ENCODE measurements at regions not wholly inside any gene's neighbourhood (a gene's known extent, or its start where the extent isn't known, plus 50 kb on each side); places are given as distances from the start of the nearest gene placed in this dataset.
A peak's percentile ranks its signal among the peaks of the same experiment; 100 is the strongest.

- H3K9ac ChIP-seq (ENCODE audit: low read length): no peak overlapping the region
- H3K9me3 ChIP-seq (ENCODE audit: control insufficient read depth, low read depth, low read length): peaks cover 7% of the 10 kb centered on the region
- H3K27me3 ChIP-seq (ENCODE audit: control insufficient read depth, insufficient read depth, low read length): no peaks in the 10 kb centered on the region
- no peaks in the 10 kb centered on the region for H3K4me1 ChIP-seq (ENCODE audit: control insufficient read depth, low read depth, low read length)
- H3K36me3 ChIP-seq (ENCODE audit: control insufficient read depth, low read depth, low read length): no peaks in the 10 kb centered on the region
- H3K4me3 ChIP-seq (ENCODE audit: low read length): no peak overlapping the region
- no peak overlapping the region for H3K27ac ChIP-seq (ENCODE audit: low read length)
Measured at GRCh38 chr11:81700076-81700475, 1033.6 kb downstream of the FAM181B start.

- Histone ChIP-seq H3K9me3 (ENCODE audit: control insufficient read depth, low read depth, low read length) (no peaks in the 10 kb centered on the region), H3K4me3 (ENCODE audit: low read length) (no peak overlapping the region), H3K36me3 (ENCODE audit: control insufficient read depth, low read depth, low read length) (no peaks in the 10 kb centered on the region), H3K4me1 (ENCODE audit: control insufficient read depth, low read depth, low read length) (no peaks in the 10 kb centered on the region), H3K9ac (ENCODE audit: low read length) (no peak overlapping the region), H3K27ac (ENCODE audit: low read length) (no peak overlapping the region), H3K27me3 (ENCODE audit: control insufficient read depth, insufficient read depth, low read length) (no peaks in the 10 kb centered on the region)
Measured at GRCh38 chr11:81687057-81687456, 1046.6 kb downstream of the FAM181B start.

- no peaks in the 10 kb centered on the region for H3K27me3 ChIP-seq (ENCODE audit: control insufficient read depth, insufficient read depth, low read length)
- H3K36me3 ChIP-seq (ENCODE audit: control insufficient read depth, low read depth, low read length): no peaks in the 10 kb centered on the region
- H3K4me1 ChIP-seq (ENCODE audit: control insufficient read depth, low read depth, low read length): no peaks in the 10 kb centered on the region
- H3K27ac ChIP-seq (ENCODE audit: low read length): no peak overlapping the region
- no peaks in the 10 kb centered on the region for H3K9me3 ChIP-seq (ENCODE audit: control insufficient read depth, low read depth, low read length)
- no peak overlapping the region for H3K9ac ChIP-seq (ENCODE audit: low read length)
- no peak overlapping the region for H3K4me3 ChIP-seq (ENCODE audit: low read length)
Measured at GRCh38 chr11:81674211-81674610, 1059.5 kb downstream of the FAM181B start.

GRCh38 chr11:81673001-81673400, 1060.7 kb downstream of the FAM181B start:
- Histone ChIP-seq H3K27ac (ENCODE audit: low read length) (no peak overlapping the region), H3K4me1 (ENCODE audit: control insufficient read depth, low read depth, low read length) (no peaks in the 10 kb centered on the region), H3K9ac (ENCODE audit: low read length) (no peak overlapping the region), H3K9me3 (ENCODE audit: control insufficient read depth, low read depth, low read length) (no peaks in the 10 kb centered on the region), H3K27me3 (ENCODE audit: control insufficient read depth, insufficient read depth, low read length) (no peaks in the 10 kb centered on the region), H3K4me3 (ENCODE audit: low read length) (no peak overlapping the region), H3K36me3 (ENCODE audit: control insufficient read depth, low read depth, low read length) (no peaks in the 10 kb centered on the region)

GRCh38 chr11:81669935-81670543, 1063.6 kb downstream of the FAM181B start:
- no peaks in the 10 kb centered on the region for H3K4me1 ChIP-seq (ENCODE audit: control insufficient read depth, low read depth, low read length)
- H3K36me3 ChIP-seq (ENCODE audit: control insufficient read depth, low read depth, low read length): no peaks in the 10 kb centered on the region
- H3K9ac ChIP-seq (ENCODE audit: low read length): no peak overlapping the region
- H3K27ac ChIP-seq (ENCODE audit: low read length): no peak overlapping the region
- H3K27me3 ChIP-seq (ENCODE audit: control insufficient read depth, insufficient read depth, low read length): no peaks in the 10 kb centered on the region
- no peak overlapping the region for H3K4me3 ChIP-seq (ENCODE audit: low read length)
- H3K9me3 ChIP-seq (ENCODE audit: control insufficient read depth, low read depth, low read length): no peaks in the 10 kb centered on the region

- H3K4me1 ChIP-seq (ENCODE audit: control insufficient read depth, low read depth, low read length): no peaks in the 10 kb centered on the region
- no peaks in the 10 kb centered on the region for H3K27me3 ChIP-seq (ENCODE audit: control insufficient read depth, insufficient read depth, low read length)
- no peak overlapping the region for H3K27ac ChIP-seq (ENCODE audit: low read length)
- no peak overlapping the region for H3K9ac ChIP-seq (ENCODE audit: low read length)
- no peak overlapping the region for H3K4me3 ChIP-seq (ENCODE audit: low read length)
- H3K36me3 ChIP-seq (ENCODE audit: control insufficient read depth, low read depth, low read length): no peaks in the 10 kb centered on the region
- no peaks in the 10 kb centered on the region for H3K9me3 ChIP-seq (ENCODE audit: control insufficient read depth, low read depth, low read length)
Measured at GRCh38 chr11:81658722-81659121, 1074.9 kb downstream of the FAM181B start.

GRCh38 chr11:81655351-81655750, 1078.3 kb downstream of the FAM181B start:
- no peak overlapping the region for H3K27ac ChIP-seq (ENCODE audit: low read length)
- no peaks in the 10 kb centered on the region for H3K36me3 ChIP-seq (ENCODE audit: control insufficient read depth, low read depth, low read length)
- no peaks in the 10 kb centered on the region for H3K9me3 ChIP-seq (ENCODE audit: control insufficient read depth, low read depth, low read length)
- no peak overlapping the region for H3K4me3 ChIP-seq (ENCODE audit: low read length)
- no peaks in the 10 kb centered on the region for H3K4me1 ChIP-seq (ENCODE audit: control insufficient read depth, low read depth, low read length)
- H3K27me3 ChIP-seq (ENCODE audit: control insufficient read depth, insufficient read depth, low read length): no peaks in the 10 kb centered on the region
- H3K9ac ChIP-seq (ENCODE audit: low read length): no peak overlapping the region

- H3K4me3 ChIP-seq (ENCODE audit: low read length): peak overlapping the region; percentile 35
- peaks cover 16% of the 10 kb centered on the region for H3K4me1 ChIP-seq (ENCODE audit: control insufficient read depth, low read depth, low read length)
- H3K9me3 ChIP-seq (ENCODE audit: control insufficient read depth, low read depth, low read length): no peaks in the 10 kb centered on the region
- no peak overlapping the region for H3K27ac ChIP-seq (ENCODE audit: low read length)
- no peak overlapping the region for H3K9ac ChIP-seq (ENCODE audit: low read length)
- peaks cover 50% of the 10 kb centered on the region for H3K27me3 ChIP-seq (ENCODE audit: control insufficient read depth, insufficient read depth, low read length)
- H3K36me3 ChIP-seq (ENCODE audit: control insufficient read depth, low read depth, low read length): no peaks in the 10 kb centered on the region
Measured at GRCh38 chr11:81647374-81647773, 1086.3 kb downstream of the FAM181B start.

GRCh38 chr11:81644239-81644840, 1089.3 kb downstream of the FAM181B start:
- Histone ChIP-seq H3K9me3 (ENCODE audit: control insufficient read depth, low read depth, low read length) (peaks cover under 1% of the 10 kb centered on the region), H3K4me1 (ENCODE audit: control insufficient read depth, low read depth, low read length) (peaks cover 16% of the 10 kb centered on the region), H3K27me3 (ENCODE audit: control insufficient read depth, insufficient read depth, low read length) (peaks cover 43% of the 10 kb centered on the region), H3K27ac (ENCODE audit: low read length) (no peak overlapping the region), H3K9ac (ENCODE audit: low read length) (no peak overlapping the region), H3K36me3 (ENCODE audit: control insufficient read depth, low read depth, low read length) (no peaks in the 10 kb centered on the region), H3K4me3 (ENCODE audit: low read length) (no peak overlapping the region)

GRCh38 chr11:81634483-81634882, 1099.2 kb downstream of the FAM181B start:
- Histone ChIP-seq H3K9ac (ENCODE audit: low read length) (no peak overlapping the region), H3K27me3 (ENCODE audit: control insufficient read depth, insufficient read depth, low read length) (no peaks in the 10 kb centered on the region), H3K27ac (ENCODE audit: low read length) (no peak overlapping the region), H3K9me3 (ENCODE audit: control insufficient read depth, low read depth, low read length) (peaks cover 7% of the 10 kb centered on the region), H3K4me1 (ENCODE audit: control insufficient read depth, low read depth, low read length) (no peaks in the 10 kb centered on the region), H3K36me3 (ENCODE audit: control insufficient read depth, low read depth, low read length) (no peaks in the 10 kb centered on the region), H3K4me3 (ENCODE audit: low read length) (no peak overlapping the region)

GRCh38 chr11:81602508-81602907, 1131.2 kb downstream of the FAM181B start:
- no peak overlapping the region for H3K9ac ChIP-seq (ENCODE audit: low read length)
- H3K27me3 ChIP-seq (ENCODE audit: control insufficient read depth, insufficient read depth, low read length): no peaks in the 10 kb centered on the region
- no peak overlapping the region for H3K27ac ChIP-seq (ENCODE audit: low read length)
- no peaks in the 10 kb centered on the region for H3K36me3 ChIP-seq (ENCODE audit: control insufficient read depth, low read depth, low read length)
- no peak overlapping the region for H3K4me3 ChIP-seq (ENCODE audit: low read length)
- H3K9me3 ChIP-seq (ENCODE audit: control insufficient read depth, low read depth, low read length): no peaks in the 10 kb centered on the region
- H3K4me1 ChIP-seq (ENCODE audit: control insufficient read depth, low read depth, low read length): no peaks in the 10 kb centered on the region

- Histone ChIP-seq H3K36me3 (ENCODE audit: control insufficient read depth, low read depth, low read length) (no peaks in the 10 kb centered on the region), H3K4me3 (ENCODE audit: low read length) (no peak overlapping the region), H3K27ac (ENCODE audit: low read length) (no peak overlapping the region), H3K9ac (ENCODE audit: low read length) (no peak overlapping the region), H3K9me3 (ENCODE audit: control insufficient read depth, low read depth, low read length) (no peaks in the 10 kb centered on the region), H3K27me3 (ENCODE audit: control insufficient read depth, insufficient read depth, low read length) (no peaks in the 10 kb centered on the region), H3K4me1 (ENCODE audit: control insufficient read depth, low read depth, low read length) (no peaks in the 10 kb centered on the region)
Measured at GRCh38 chr11:81596704-81597103, 1137.0 kb downstream of the FAM181B start.
